ENCODE measurements at regions not wholly inside any gene's neighbourhood (a gene's known extent, or its start where the extent isn't known, plus 50 kb on each side); places are given as distances from the start of the nearest gene placed in this dataset.
A peak's percentile ranks its signal among the peaks of the same experiment; 100 is the strongest.

GRCh38 chr5:67374378-67374777 is 177.8 kb upstream of the CD180 start:
- DNase-seq (ENCODE audit: low read depth in 2 of 2), result no peak

DNA sequence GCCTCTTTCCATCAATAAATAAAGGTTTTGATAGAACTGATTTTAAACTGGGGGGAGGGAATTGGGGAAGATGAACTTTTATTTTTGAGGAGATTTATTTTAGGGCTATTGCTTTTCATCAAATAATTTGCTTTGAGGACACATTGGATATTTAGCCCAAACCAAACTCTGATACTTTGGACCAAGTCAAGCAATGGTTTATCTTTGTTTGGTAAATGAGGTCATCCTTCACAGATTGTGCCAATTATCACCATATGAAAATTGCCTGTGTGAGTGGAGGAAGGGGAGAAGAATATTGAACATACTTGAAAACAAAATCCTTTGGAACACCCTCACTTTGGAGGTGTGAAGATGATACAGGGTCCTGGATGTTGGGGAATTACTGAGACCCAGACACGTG is 176.9 kb upstream of the CD180 start:
- no peak for DNase-seq (ENCODE audit: low read depth in 2 of 2)

- no peak for DNase-seq (ENCODE audit: low read depth in 2 of 2)
These were observed 176.3 kb upstream of the CD180 start for GRCh38 chr5:67372887-67373286.

- DNase-seq (ENCODE audit: low read depth in 2 of 2), result no peak
These were observed 175.3 kb upstream of the CD180 start for GRCh38 chr5:67371924-67372323.

DNA sequence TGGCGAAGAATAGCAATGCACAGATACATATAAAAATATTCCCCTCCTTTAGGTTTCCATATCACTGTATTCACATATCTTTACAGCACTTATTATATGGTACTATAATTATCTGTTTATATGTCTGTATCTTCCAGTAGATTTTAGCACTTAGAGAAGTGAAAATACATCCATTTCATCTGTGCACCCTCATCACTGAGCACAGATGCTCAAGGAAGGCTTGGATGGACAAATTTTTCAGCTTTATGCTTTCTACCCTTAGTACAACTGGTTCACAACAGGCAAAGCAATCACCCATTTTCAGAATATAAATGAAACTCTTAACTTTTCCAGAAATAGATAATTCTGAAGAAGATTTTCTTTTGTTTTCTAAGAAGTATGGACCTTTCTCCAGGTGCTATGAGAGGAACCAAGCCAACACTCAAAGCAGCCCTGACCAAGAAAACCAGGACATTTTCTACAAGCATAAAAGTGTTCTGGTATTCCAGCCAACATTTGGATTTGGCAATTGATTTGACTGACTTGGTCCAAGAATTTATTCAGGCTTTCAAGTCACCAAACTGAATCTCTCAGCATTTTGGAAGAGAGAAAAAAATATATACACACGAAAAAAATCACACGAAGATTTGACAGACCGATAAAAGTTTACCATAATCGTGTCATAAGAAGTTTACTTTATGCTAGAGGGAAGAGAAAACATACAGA is 170.2 kb upstream of the CD180 start:
- DNase-seq (ENCODE audit: low read depth in 2 of 2), result no peak

- no peak for DNase-seq (ENCODE audit: low read depth in 2 of 2)
These were observed 169.7 kb upstream of the CD180 start for GRCh38 chr5:67366276-67366675.

GRCh38 chr5:67364381-67364970 is 167.9 kb upstream of the CD180 start:
- no peak for DNase-seq (ENCODE audit: low read depth in 2 of 2)

DNA sequence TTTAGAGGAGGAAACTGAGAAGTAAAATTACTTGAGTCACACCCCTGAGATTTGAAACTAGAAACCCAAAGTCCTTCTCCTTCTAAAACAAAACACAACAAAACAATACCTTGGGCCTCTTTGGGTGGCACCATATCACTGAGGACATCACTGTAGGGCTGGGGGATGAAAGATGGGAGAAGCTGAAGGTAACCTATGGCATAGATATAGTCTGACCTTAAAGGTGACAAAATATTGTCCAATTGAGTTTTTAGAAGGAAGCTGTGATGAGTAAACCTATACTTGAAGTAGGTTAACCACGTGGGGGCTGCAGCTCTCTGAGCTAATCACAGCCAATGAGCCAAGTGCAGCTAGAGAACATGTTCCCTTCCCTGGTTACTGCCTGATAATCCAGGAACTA is 167.4 kb upstream of the CD180 start:
- no peak for DNase-seq (ENCODE audit: low read depth in 2 of 2)

DNA sequence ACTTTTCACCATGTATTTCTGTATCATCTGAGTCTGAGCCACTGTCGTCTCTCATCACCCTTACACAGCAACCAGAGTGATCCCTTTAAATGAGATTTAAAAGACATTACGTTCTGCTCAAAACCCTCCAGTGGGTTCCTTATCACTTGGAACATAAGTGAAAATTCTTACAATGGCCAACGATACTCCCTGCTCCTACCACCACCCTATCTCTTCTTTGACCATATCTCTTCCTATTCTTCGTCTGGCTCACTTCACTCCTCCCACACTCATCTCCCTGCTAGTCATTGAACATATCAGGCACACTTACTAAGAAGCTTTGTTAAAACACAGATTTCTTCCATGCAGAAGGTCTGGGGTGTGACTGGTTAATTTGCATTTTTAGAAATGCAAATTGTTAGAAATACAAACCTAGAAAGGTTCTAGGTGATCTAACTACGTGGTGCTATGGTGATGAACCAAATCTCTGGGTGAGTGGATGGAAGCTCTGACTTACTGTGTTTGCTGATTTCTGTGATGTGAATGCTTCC is 166.6 kb upstream of the CD180 start:
- DNase-seq (ENCODE audit: low read depth in 2 of 2), result no peak

GRCh38 chr5:67361932-67362729 is 165.5 kb upstream of the CD180 start:
- no peak for DNase-seq (ENCODE audit: low read depth in 2 of 2)

GRCh38 chr5:67360047-67360446 is 163.4 kb upstream of the CD180 start:
- no peak for DNase-seq (ENCODE audit: low read depth in 2 of 2)

DNA sequence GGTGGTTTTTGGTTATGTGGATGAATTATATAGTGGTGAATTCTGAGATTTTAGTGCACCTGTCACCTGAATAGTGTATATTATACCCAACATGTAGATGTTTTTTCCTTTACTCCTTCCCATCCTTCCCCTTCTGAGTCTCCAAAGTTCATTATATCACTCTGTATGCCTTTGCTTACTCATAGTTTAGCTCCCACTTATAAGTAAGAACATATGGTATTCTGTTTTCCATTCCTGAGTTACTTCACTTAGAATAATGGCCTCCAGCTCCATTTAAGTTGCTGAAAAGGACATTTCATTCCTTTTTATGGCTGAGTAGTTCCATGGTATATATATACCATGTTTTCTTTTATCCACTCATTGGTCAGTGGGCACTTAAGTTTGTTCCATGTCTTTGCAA is 161.6 kb upstream of the CD180 start:
- DNase-seq (ENCODE audit: low read depth in 2 of 2), result peak in 1 of 2 experiments; percentile 12

GRCh38 chr5:67355120-67355713 is 158.6 kb upstream of the CD180 start:
- DNase-seq (ENCODE audit: low read depth in 2 of 2), result no peak

DNA sequence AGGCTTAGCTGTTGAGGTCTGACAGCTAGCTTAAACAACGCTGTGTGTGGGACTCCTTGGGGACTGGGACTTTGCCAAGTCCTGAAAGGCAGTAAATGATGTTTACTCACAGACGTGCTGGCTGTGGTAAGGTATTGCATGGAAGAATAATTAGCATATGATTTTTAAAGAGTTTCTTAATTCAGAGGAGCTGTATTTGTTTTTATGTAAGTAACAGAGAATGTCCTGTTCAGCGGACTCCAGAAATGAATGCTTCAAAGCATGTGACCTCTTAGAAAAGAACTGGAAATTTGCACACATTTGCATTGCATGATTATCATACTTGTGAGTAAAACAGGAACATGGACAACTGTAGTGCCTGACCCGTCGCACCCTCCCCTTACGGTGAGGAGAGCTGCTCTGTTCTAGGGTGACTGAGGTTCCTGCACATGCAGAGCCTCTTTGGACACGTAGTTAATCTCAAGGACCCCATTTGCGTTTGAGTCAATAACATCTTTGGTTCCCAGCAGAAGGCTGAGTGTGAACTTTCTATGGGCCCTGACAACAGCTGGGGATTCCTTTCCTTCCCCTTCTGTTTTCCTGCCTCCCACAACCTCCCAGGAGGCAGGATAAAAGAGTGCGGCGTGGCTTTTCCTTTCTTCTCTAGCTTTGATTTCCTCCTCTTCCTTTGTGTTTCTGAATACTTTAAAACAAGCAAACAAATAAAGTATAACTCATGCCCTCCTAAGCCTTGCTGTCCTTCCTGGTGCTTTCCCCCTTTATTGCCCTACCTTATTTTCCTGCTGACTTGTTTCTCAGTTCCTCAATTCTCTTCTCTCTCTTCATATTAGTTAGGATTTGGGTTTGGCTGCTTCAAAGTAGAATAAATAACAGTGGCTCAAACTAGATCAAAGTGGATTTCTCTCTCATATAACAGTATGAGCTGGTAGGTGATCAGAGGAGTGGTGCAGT is 157.2 kb upstream of the CD180 start:
- DNase-seq (ENCODE audit: low read depth in 2 of 2), result peak; percentile 26 to 35

DNA sequence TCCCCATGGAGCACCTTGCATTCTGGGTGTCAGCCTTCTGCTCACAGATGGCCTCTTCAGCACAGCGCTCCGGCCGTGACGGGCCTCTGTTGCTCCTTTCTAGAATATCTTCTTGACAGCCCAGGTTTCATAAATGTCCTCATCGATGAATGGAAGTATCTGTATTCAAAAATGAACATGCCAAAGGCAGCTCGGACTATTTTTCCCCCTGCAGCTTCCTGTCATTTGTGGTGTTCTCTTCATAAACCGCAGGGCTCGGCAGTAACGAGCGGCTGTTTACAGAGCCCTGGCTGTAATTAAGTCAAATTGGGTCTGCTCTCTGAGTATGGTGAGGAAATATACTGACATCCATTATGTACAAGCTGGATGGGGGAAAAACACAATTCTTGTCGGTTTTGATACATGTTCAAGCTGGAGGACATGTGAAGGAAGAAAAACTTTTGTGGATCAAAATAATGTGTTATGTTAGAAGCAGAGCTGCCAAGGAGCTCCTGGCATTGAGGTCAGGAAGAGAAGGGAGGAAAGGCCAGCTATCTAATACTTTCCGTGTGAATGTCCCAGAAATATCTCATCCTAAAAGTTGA is 154.1 kb upstream of the CD180 start:
- peak in 1 of 2 experiments; percentile 23 for DNase-seq (ENCODE audit: low read depth in 2 of 2)

DNA sequence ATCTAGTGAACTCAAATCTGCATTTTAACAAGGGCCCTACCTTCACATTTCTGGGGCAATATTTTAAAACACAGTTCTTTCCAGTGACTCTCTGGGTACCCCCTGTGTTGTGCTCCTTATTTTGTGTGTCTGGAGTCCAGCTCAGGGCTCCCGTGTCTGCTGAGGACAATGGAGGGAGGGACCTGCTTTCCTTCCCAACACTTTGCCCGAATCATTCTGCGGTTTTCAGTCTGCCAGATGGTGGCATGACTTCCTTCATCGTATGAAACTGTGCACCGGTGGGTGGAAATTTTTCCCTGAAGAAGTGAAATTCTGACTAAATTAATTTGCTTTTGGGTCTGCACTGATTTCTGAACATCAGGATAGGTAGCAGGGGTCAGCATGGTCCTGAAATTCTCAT is 153.6 kb upstream of the CD180 start:
- DNase-seq (ENCODE audit: low read depth in 2 of 2), result no peak

- no peak for DNase-seq (ENCODE audit: low read depth in 2 of 2)
These were observed 151.2 kb upstream of the CD180 start for GRCh38 chr5:67347821-67348220.

GRCh38 chr5:67346611-67347010 is 150.0 kb upstream of the CD180 start:
- no peak for DNase-seq (ENCODE audit: low read depth in 2 of 2)

GRCh38 chr5:67344870-67345269 is 148.3 kb upstream of the CD180 start:
- no peak for DNase-seq (ENCODE audit: low read depth in 2 of 2)

- no peak for DNase-seq (ENCODE audit: low read depth in 2 of 2)
These were observed 147.2 kb upstream of the CD180 start for GRCh38 chr5:67343835-67344234.

- no peak for DNase-seq (ENCODE audit: low read depth in 2 of 2)
These were observed 144.9 kb upstream of the CD180 start for GRCh38 chr5:67341478-67341877.

All from fibroblast of skin of left quadriceps (primary cell).